ENCODE measurements at regions not wholly inside any gene's neighbourhood (a gene's known extent, or its start where the extent isn't known, plus 50 kb on each side); places are given as distances from the start of the nearest gene placed in this dataset.

- no peak overlapping the region for H3K4me2 ChIP-seq (ENCODE audit: low read depth, low read length, poor library complexity, severe bottlenecking)
- no peaks in the 10 kb centered on the region for H3K36me3 ChIP-seq (ENCODE audit: insufficient read depth, low read length)
- no peak overlapping the region for H3K4me3 ChIP-seq (ENCODE audit: low read length, poor library complexity, severe bottlenecking)
- H3F3A ChIP-seq (ENCODE audit: low read depth): no peaks in the 10 kb centered on the region
- no peak overlapping the region for H3K9ac ChIP-seq (ENCODE audit: low read depth, low read length, poor library complexity, severe bottlenecking)
- no peaks in the 10 kb centered on the region for H3K9me2 ChIP-seq (replicated peaks; ENCODE audit: low read depth, low read length)
- no peak for TF ChIP-seq EZH2phosphoT487 (IDR thresholded peaks at IDR 0.05; ENCODE audit: borderline replicate concordance)
- TF ChIP-seq CTCF (conservative IDR thresholded peaks at IDR 0.05; ENCODE audit: low read length): no peak
- H3K27me3 ChIP-seq (ENCODE audit: insufficient read depth, low read length, poor library complexity, severe bottlenecking): no peaks in the 10 kb centered on the region
- no peaks in the 10 kb centered on the region for H4K20me1 ChIP-seq (ENCODE audit: insufficient read depth, low read length, poor library complexity, severe bottlenecking)
- no peaks in the 10 kb centered on the region for H3K9me3 ChIP-seq (ENCODE audit: insufficient read depth, low read depth, low read length)
- H3K79me2 ChIP-seq (ENCODE audit: insufficient read depth, low read length): no peaks in the 10 kb centered on the region
- no peaks in the 10 kb centered on the region for H3K4me1 ChIP-seq (ENCODE audit: insufficient read depth, low read length, poor library complexity, severe bottlenecking)
- H2AFZ ChIP-seq (ENCODE audit: low read length): no peak overlapping the region
These were observed 114.4 kb upstream of the IRX6 start for GRCh38 chr16:55209626-55210025.

GRCh38 chr16:55212791-55213190 lies 111.2 kb upstream of the IRX6 start:
- H3K4me1 ChIP-seq (ENCODE audit: insufficient read depth, low read length, poor library complexity, severe bottlenecking): no peaks in the 10 kb centered on the region
- no peaks in the 10 kb centered on the region for H3K36me3 ChIP-seq (ENCODE audit: insufficient read depth, low read length)
- TF ChIP-seq EZH2phosphoT487 (IDR thresholded peaks at IDR 0.05; ENCODE audit: borderline replicate concordance): no peak
- TF ChIP-seq CTCF (conservative IDR thresholded peaks at IDR 0.05; ENCODE audit: low read length): no peak
- no peaks in the 10 kb centered on the region for H3K9me3 ChIP-seq (ENCODE audit: insufficient read depth, low read depth, low read length)
- no peak overlapping the region for H3K4me2 ChIP-seq (ENCODE audit: low read depth, low read length, poor library complexity, severe bottlenecking)
- H4K20me1 ChIP-seq (ENCODE audit: insufficient read depth, low read length, poor library complexity, severe bottlenecking): no peaks in the 10 kb centered on the region
- H3F3A ChIP-seq (ENCODE audit: low read depth): no peaks in the 10 kb centered on the region
- no peaks in the 10 kb centered on the region for H3K9me2 ChIP-seq (replicated peaks; ENCODE audit: low read depth, low read length)
- H3K9ac ChIP-seq (ENCODE audit: low read depth, low read length, poor library complexity, severe bottlenecking): no peak overlapping the region
- no peaks in the 10 kb centered on the region for H3K79me2 ChIP-seq (ENCODE audit: insufficient read depth, low read length)
- no peak overlapping the region for H3K4me3 ChIP-seq (ENCODE audit: low read length, poor library complexity, severe bottlenecking)
- H2AFZ ChIP-seq (ENCODE audit: low read length): no peak overlapping the region
- no peaks in the 10 kb centered on the region for H3K27me3 ChIP-seq (ENCODE audit: insufficient read depth, low read length, poor library complexity, severe bottlenecking)

GRCh38 chr16:55214412-55214811 lies 109.6 kb upstream of the IRX6 start:
- Histone ChIP-seq H3F3A (ENCODE audit: low read depth) (no peaks in the 10 kb centered on the region), H3K4me2 (ENCODE audit: low read depth, low read length, poor library complexity, severe bottlenecking) (no peak overlapping the region), H3K4me3 (ENCODE audit: low read length, poor library complexity, severe bottlenecking) (no peak overlapping the region), H3K4me1 (ENCODE audit: insufficient read depth, low read length, poor library complexity, severe bottlenecking) (no peaks in the 10 kb centered on the region), H3K79me2 (ENCODE audit: insufficient read depth, low read length) (no peaks in the 10 kb centered on the region), H3K27me3 (ENCODE audit: insufficient read depth, low read length, poor library complexity, severe bottlenecking) (no peaks in the 10 kb centered on the region), H3K36me3 (ENCODE audit: insufficient read depth, low read length) (no peaks in the 10 kb centered on the region), H4K20me1 (ENCODE audit: insufficient read depth, low read length, poor library complexity, severe bottlenecking) (no peaks in the 10 kb centered on the region), H3K9me3 (ENCODE audit: insufficient read depth, low read depth, low read length) (no peaks in the 10 kb centered on the region), H3K9ac (ENCODE audit: low read depth, low read length, poor library complexity, severe bottlenecking) (no peak overlapping the region), H3K9me2 (replicated peaks; ENCODE audit: low read depth, low read length) (no peaks in the 10 kb centered on the region), H2AFZ (ENCODE audit: low read length) (no peak overlapping the region)
- TF ChIP-seq CTCF (conservative IDR thresholded peaks at IDR 0.05; ENCODE audit: low read length): no peak

Measured in Loucy (cell line).